ENCODE measurements at regions not wholly inside any gene's neighbourhood (a gene's known extent, or its start where the extent isn't known, plus 50 kb on each side); places are given as distances from the start of the nearest gene placed in this dataset.

GRCh38 chr6:168255283-168255881 lies 64.2 kb downstream of the DACT2 start:
- Histone ChIP-seq H3K9me3 (no peaks in the 10 kb centered on the region), H3K4me1 (peaks cover 8% of the 10 kb centered on the region; the same call in 1 of the 2 replicates), H3K4me3 (ENCODE audit: low read depth, low read length) (no peak overlapping the region), H3K27me3 (no peaks in the 10 kb centered on the region), H3K36me3 (no peaks in the 10 kb centered on the region)
- DNase-seq = no peak
- TF ChIP-seq, protein P1, sequence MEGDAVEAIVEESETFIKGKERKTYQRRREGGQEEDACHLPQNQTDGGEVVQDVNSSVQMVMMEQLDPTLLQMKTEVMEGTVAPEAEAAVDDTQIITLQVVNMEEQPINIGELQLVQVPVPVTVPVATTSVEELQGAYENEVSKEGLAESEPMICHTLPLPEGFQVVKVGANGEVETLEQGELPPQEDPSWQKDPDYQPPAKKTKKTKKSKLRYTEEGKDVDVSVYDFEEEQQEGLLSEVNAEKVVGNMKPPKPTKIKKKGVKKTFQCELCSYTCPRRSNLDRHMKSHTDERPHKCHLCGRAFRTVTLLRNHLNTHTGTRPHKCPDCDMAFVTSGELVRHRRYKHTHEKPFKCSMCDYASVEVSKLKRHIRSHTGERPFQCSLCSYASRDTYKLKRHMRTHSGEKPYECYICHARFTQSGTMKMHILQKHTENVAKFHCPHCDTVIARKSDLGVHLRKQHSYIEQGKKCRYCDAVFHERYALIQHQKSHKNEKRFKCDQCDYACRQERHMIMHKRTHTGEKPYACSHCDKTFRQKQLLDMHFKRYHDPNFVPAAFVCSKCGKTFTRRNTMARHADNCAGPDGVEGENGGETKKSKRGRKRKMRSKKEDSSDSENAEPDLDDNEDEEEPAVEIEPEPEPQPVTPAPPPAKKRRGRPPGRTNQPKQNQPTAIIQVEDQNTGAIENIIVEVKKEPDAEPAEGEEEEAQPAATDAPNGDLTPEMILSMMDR (IDR thresholded peaks at IDR 0.05; ENCODE audit: low read depth, low read length) = no peak

DNA sequence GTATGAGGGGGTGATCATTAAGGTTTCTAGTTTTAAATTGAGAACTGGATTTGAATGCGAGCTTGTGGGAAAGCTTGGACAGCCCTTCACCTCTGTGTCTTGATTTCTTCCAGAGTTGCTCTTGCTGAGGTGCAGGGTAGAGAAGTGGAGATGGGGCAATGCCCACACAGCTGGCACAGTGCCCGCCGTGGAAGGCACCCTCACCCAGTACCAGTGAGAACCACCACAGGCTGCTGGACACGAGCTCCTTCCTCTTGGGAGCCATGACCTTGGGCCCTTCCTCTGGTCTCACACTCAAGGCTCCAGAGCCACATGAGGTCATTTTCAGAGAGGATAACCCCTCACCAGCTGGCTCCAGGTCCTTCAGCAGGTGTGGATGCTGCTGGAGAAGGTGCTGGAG lies 67.3 kb downstream of the DACT2 start:
- no peak for DNase-seq
- H3K27me3 ChIP-seq = no peaks in the 10 kb centered on the region
- H3K4me1 ChIP-seq = peaks cover 15% of the 10 kb centered on the region
- H3K4me3 ChIP-seq (ENCODE audit: low read depth, low read length) = no peak overlapping the region
- no peaks in the 10 kb centered on the region for H3K36me3 ChIP-seq
- TF ChIP-seq, protein P1 (IDR thresholded peaks at IDR 0.05; ENCODE audit: low read depth, low read length) = no peak
- H3K9me3 ChIP-seq = no peaks in the 10 kb centered on the region

- Histone ChIP-seq H3K4me1 (peaks cover 26% of the 10 kb centered on the region), H3K9me3 (no peaks in the 10 kb centered on the region), H3K36me3 (no peaks in the 10 kb centered on the region; the same call in 1 of the 2 replicates), H3K27me3 (no peaks in the 10 kb centered on the region), H3K4me3 (ENCODE audit: low read depth, low read length) (no peak overlapping the region)
- TF ChIP-seq, protein P1 (IDR thresholded peaks at IDR 0.05; ENCODE audit: low read depth, low read length) = no peak
- no peak for DNase-seq
Observed at GRCh38 chr6:168250250-168250649, 69.3 kb downstream of the DACT2 start.

GRCh38 chr6:168249746-168250145 lies 69.8 kb downstream of the DACT2 start:
- H3K36me3 ChIP-seq = no peaks in the 10 kb centered on the region; the same call in 1 of the 2 replicates
- no peaks in the 10 kb centered on the region for H3K9me3 ChIP-seq
- peaks cover 26% of the 10 kb centered on the region for H3K4me1 ChIP-seq
- H3K27me3 ChIP-seq = no peaks in the 10 kb centered on the region
- TF ChIP-seq, protein P1 (IDR thresholded peaks at IDR 0.05; ENCODE audit: low read depth, low read length) = no peak
- no peak overlapping the region for H3K4me3 ChIP-seq (ENCODE audit: low read depth, low read length)
- DNase-seq = no peak

DNA sequence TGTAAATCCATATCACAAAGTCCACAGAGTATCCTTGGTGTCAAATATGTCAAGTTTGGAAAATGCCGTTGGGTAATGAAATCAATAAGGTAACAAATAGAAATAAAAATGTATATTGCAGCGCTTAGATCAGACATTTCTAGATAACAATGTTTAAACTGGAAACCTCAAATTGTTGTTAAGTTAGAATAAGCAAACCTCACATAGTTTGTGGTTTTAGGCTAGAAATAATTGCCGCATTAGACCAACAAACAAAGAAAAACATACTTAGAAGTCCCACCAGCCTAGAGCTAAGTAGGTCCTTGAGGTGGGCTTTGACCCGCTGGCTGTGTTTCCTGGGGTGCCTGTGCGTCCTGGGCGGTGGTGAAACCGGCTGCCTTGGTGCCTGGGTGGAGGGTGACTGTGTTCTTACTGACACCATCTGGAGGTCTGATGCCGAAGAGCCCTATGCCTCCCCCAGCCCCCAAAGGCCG lies 71.4 kb downstream of the DACT2 start:
- no peaks in the 10 kb centered on the region for H3K9me3 ChIP-seq
- H3K27me3 ChIP-seq = no peaks in the 10 kb centered on the region
- H3K36me3 ChIP-seq = no peaks in the 10 kb centered on the region; the same call in 1 of the 2 replicates
- TF ChIP-seq, protein P1 (IDR thresholded peaks at IDR 0.05; ENCODE audit: low read depth, low read length) = no peak
- no peak overlapping the region for H3K4me3 ChIP-seq (ENCODE audit: low read depth, low read length)
- H3K4me1 ChIP-seq = peaks cover 22% of the 10 kb centered on the region
- DNase-seq = no peak

- no peaks in the 10 kb centered on the region; the same call in 1 of the 2 replicates for H3K36me3 ChIP-seq
- no peaks in the 10 kb centered on the region for H3K9me3 ChIP-seq
- TF ChIP-seq, protein P1 (IDR thresholded peaks at IDR 0.05; ENCODE audit: low read depth, low read length) = no peak
- H3K4me3 ChIP-seq (ENCODE audit: low read depth, low read length) = peak overlapping the region; percentile 38
- no peaks in the 10 kb centered on the region for H3K27me3 ChIP-seq
- DNase-seq = peak; percentile 85
- peaks cover 18% of the 10 kb centered on the region for H3K4me1 ChIP-seq
Observed at GRCh38 chr6:168247443-168248147, 72.0 kb downstream of the DACT2 start.

All from BE2C (cell line).